ENCODE measurements at regions not wholly inside any gene's neighbourhood (a gene's known extent, or its start where the extent isn't known, plus 50 kb on each side); places are given as distances from the start of the nearest gene placed in this dataset.

DNA sequence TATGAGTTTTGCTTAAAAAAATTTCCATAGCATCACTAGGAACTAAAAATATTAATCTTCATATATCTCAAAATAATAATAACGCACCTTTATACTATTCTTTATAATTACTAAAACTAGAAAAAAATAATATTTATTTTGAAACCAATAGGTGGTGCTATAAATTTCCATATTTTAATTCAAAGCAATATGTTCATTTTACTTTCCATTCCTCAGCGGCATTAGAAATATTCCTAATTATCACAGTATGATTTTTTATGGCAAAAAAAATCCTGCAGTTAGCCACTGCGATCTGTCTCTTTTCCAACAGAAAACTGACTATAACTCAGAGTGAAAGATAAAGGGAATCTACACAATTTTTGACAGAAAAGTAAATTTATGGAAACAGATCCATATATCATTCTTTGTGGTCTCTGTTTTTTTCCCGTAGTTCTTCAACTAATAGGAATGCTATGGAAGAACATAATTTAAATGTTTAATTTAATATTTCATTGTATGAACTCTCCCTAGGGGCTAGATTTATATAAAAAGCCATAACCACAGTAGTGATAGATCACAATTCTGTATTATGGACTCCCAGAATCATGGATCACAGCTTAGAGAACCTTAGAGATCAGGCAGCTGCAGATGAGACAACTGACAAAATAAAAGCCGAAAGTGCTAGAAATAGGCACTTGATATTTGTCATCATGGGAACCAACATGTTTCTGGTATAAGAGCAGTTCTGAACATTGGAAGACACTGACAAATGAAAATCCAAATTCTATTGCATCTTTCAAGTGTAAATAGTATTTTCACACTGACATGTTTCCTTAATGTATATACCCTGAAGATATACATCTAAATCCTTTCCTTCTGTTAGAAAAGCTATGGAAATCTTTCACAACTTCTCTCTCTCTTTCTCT lies 167.7 kb upstream of the MPDZ start:
- DNase-seq (no peak), ATAC-seq (ENCODE audit: low FRiP score in 2 of 2) (no peak)
- peaks cover 0 to 5% (median 0%) of the 10 kb centered on the region in 4 donors for H3K4me1 ChIP-seq
- H3K27ac ChIP-seq = no peak overlapping the region
- no peak overlapping the region for H3K4me3 ChIP-seq
- 51 to 63% methylated on average over 5 of the region's 5 CpGs for WGBS, 2 donors
- TF ChIP-seq, protein P1, sequence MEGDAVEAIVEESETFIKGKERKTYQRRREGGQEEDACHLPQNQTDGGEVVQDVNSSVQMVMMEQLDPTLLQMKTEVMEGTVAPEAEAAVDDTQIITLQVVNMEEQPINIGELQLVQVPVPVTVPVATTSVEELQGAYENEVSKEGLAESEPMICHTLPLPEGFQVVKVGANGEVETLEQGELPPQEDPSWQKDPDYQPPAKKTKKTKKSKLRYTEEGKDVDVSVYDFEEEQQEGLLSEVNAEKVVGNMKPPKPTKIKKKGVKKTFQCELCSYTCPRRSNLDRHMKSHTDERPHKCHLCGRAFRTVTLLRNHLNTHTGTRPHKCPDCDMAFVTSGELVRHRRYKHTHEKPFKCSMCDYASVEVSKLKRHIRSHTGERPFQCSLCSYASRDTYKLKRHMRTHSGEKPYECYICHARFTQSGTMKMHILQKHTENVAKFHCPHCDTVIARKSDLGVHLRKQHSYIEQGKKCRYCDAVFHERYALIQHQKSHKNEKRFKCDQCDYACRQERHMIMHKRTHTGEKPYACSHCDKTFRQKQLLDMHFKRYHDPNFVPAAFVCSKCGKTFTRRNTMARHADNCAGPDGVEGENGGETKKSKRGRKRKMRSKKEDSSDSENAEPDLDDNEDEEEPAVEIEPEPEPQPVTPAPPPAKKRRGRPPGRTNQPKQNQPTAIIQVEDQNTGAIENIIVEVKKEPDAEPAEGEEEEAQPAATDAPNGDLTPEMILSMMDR (IDR thresholded peaks at IDR 0.05) = peak in 1 of 6 experiments; percentile 16
- no peak for TF ChIP-seq POLR2AphosphoS5 (IDR thresholded peaks at IDR 0.05)
- no peaks in the 10 kb centered on the region for H3K9me3 ChIP-seq
- H3K36me3 ChIP-seq = no peaks in the 10 kb centered on the region
- no peaks in the 10 kb centered on the region for H3K27me3 ChIP-seq

DNA sequence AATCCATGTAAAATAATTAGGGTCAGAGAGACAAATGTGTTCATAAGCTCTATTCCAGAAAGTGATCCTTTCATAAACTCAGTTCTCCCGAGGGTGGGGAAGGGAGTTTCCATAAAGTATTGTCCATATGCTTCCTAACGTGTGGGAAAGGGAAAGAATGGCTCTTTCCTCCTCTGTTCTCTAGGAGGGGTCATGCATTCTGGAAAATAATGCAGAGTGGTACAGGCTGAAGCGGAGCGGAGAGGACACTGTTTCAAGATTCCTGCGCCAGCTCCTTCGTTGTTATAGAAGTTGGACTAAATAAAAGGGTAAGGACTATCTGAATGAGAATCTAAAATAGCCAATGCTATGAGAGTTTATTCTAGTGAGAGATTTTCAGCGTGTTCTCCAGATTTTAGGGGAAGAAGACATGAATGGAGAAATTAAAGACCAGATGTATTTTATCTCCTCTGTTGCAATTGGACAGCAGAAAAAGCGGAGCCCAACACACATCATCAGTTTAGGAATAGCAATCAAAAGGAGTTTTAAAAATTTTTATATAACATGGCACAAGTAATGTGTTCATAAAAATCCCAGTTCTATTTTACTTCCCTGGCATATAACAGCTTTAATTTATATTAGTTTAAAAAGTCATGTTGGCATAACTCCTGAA lies 166.9 kb upstream of the MPDZ start:
- H3K4me1 ChIP-seq = peaks cover 0 to 5% (median 0%) of the 10 kb centered on the region in 4 donors

DNA sequence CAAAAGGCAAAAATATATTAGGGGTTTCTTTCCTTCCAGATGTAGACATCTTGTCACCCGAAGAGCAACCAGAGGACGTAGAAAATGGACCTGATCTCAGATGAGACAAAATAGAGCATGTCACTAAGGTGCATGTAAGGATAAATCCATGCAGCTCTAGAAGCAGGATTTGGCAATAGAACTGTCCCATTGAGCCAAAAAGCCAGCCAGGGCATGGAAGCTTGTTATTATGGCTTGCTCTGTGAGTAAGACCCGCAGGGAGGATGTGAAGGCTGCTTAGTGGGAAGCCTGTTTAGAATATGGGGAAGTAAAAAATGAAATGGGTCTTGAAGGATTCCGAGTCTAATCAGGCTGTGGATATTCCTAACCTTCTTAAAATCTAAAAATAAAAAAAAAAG lies 165.6 kb upstream of the MPDZ start:
- Histone ChIP-seq H3K36me3 (no peaks in the 10 kb centered on the region), H3K4me3 (no peak overlapping the region), H3K4me1 (peaks cover 0 to 5% (median 0%) of the 10 kb centered on the region in 4 donors), H3K9me3 (no peaks in the 10 kb centered on the region), H3K27me3 (no peaks in the 10 kb centered on the region), H3K27ac (peak overlapping the region in 2 of 4 donors; percentile 20 to 46)
- no peak for DNase-seq
- TF ChIP-seq POLR2AphosphoS5 (IDR thresholded peaks at IDR 0.05) = no peak
- TF ChIP-seq, protein P1 (IDR thresholded peaks at IDR 0.05) = no peak
- no peak for ATAC-seq (ENCODE audit: low FRiP score in 2 of 2)
- 68 to 69% methylated on average over 4 of the region's 4 CpGs for WGBS, 2 donors

More for the DNA sequence above, 166.9 kb upstream of the MPDZ start:
- TF ChIP-seq, protein P1 (IDR thresholded peaks at IDR 0.05) = no peak
- TF ChIP-seq POLR2A (IDR thresholded peaks at IDR 0.05) = no peak
- no peak for TF ChIP-seq EP300 (IDR thresholded peaks at IDR 0.05)
- no peak for TF ChIP-seq POLR2AphosphoS5 (IDR thresholded peaks at IDR 0.05)
- WGBS, 2 donors = 73 to 76% methylated on average over 8 of the region's 8 CpGs
- ATAC-seq (ENCODE audit: low FRiP score in 2 of 2) (no peak), DNase-seq (no peak)
- Histone ChIP-seq H3K4me3 (no peak overlapping the region), H3K9me3 (no peaks in the 10 kb centered on the region), H3K27ac (peak overlapping the region in 1 of 4 donors; percentile 35), H3K27me3 (no peaks in the 10 kb centered on the region), H3K36me3 (no peaks in the 10 kb centered on the region)

DNA sequence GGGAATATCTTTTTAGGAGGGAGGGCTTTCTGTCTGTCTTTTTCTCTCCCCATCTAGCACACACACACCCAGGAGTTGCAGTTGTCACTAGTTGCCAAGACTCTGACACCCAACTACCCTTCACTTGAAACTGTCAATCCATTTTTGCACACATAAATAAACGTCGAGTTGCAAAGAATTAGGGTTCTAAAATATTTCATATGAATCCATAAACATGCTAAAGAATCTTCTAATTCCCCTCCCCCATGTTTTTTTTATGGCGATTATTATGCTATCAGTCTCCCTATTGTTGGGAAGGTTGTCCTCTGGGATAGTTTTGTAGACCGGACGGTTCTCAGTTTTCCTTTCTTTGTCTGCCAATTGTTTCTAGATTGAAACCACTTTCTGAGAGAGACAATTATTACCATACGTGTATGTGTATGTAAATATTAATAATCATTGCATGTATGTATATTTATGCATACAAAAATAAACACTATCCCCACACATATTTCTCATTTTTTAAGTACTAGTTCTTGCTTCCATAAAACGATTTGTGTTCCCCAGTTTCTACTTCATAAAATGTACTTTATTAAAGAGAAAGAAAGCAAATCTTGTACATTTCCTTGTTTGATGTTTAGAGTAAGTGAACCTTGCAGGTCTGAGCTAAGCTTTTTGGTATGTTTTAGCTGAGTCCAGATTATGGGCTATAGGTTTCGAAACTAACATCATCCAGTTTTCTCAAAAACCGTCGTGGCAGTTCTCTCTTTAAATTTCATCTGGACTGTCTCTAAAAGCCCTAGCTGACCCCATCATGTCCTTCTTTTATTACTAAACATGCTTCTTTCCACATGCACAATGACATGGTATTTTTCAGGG lies 165.0 kb upstream of the MPDZ start:
- Histone ChIP-seq H3K27ac (peak overlapping the region in 2 of 4 donors; percentile 20 to 46), H3K4me3 (no peak overlapping the region), H3K9me3 (no peaks in the 10 kb centered on the region), H3K4me1 (peaks cover 0 to 5% (median 0%) of the 10 kb centered on the region in 4 donors), H3K27me3 (no peaks in the 10 kb centered on the region), H3K36me3 (no peaks in the 10 kb centered on the region)
- TF ChIP-seq, protein P1 (IDR thresholded peaks at IDR 0.05) = no peak
- TF ChIP-seq POLR2A (IDR thresholded peaks at IDR 0.05) = no peak
- no peak for DNase-seq
- ATAC-seq (ENCODE audit: low FRiP score in 2 of 2) = no peak
- 58 to 66% methylated on average over 9 to 10 of the region's 10 CpGs for WGBS, 2 donors
